OCI-LY1 (cell line): ENCODE measurements at regions not wholly inside any gene's neighbourhood (a gene's known extent, or its start where the extent isn't known, plus 50 kb on each side); places are given as distances from the start of the nearest gene placed in this dataset.

Source experiments
- H2AFZ ChIP-seq: fragments of 200-600 bp; sonication (generic), shearing (Covaris generic); 2 replicates; pipeline ENCODE4 v1.6.0; 2014; ENCODE audit warnings: antibody characterized with exemption, mild to moderate bottlenecking, low read length
- H3F3A ChIP-seq: fragments of 200-600 bp; sonication (generic), shearing (Covaris generic); 2 replicates; pipeline ENCODE4 v1.6.0; 2014; ENCODE audit warnings: mild to moderate bottlenecking, antibody characterized with exemption, low read length, moderate library complexity; ENCODE audit not compliant: insufficient read depth
- H3K27ac ChIP-seq: fragments of 200-600 bp; sonication (generic); 2 replicates; pipeline ENCODE4 v1.5.1; 2014; ENCODE audit warnings: low read length, mixed run types, mild to moderate bottlenecking, low read depth; ENCODE audit not compliant: poor library complexity, severe bottlenecking
- H3K27me3 ChIP-seq: fragments of 200-600 bp; sonication (generic); 2 replicates; pipeline ENCODE4 v1.6.0; 2014; ENCODE audit warnings: antibody characterized with exemption, mild to moderate bottlenecking, low read length, moderate library complexity; ENCODE audit not compliant: insufficient read depth
- H3K36me3 ChIP-seq: fragments of 200-600 bp; sonication (generic); 2 replicates; pipeline ENCODE4 v1.6.1; 2014; ENCODE audit warnings: mild to moderate bottlenecking, antibody characterized with exemption, low read length, moderate library complexity, mixed read lengths; ENCODE audit not compliant: insufficient read depth
- H3K4me1 ChIP-seq: fragments of 200-600 bp; sonication (generic); 2 replicates; pipeline ENCODE4 v1.5.1; 2014; ENCODE audit warnings: mild to moderate bottlenecking, low read length, moderate library complexity; ENCODE audit not compliant: insufficient read depth, severe bottlenecking
- H3K4me2 ChIP-seq: fragments of 200-600 bp; sonication (generic), shearing (Covaris generic); 2 replicates; pipeline ENCODE4 v1.6.1; 2014; ENCODE audit warnings: low read length
- H3K4me3 ChIP-seq: fragments of 200-600 bp; sonication (generic); 2 replicates; pipeline ENCODE4 v1.5.1; 2014; ENCODE audit warnings: low read length, low read depth, mild to moderate bottlenecking, mixed read lengths; ENCODE audit not compliant: poor library complexity, severe bottlenecking
- H3K79me2 ChIP-seq: fragments of 200-600 bp; shearing (Covaris generic); 2 replicates; pipeline ENCODE4 v1.6.1; 2016; ENCODE audit warnings: mixed run types, low read length, mixed read lengths; ENCODE audit not compliant: insufficient read depth
- H3K9ac ChIP-seq: fragments of 200-600 bp; sonication (generic), shearing (Covaris generic); 2 replicates; pipeline ENCODE4 v1.6.1; 2014; ENCODE audit warnings: mild to moderate bottlenecking, low read length, mixed read lengths
- H3K9me2 ChIP-seq: fragments of 200-600 bp; sonication (generic), shearing (Covaris generic); 2 replicates; pipeline ENCODE4 v1.6.1; 2014; ENCODE audit warnings: low read depth, mild to moderate bottlenecking, low read length, mixed read lengths
- H3K9me3 ChIP-seq: fragments of 200-600 bp; shearing (Covaris generic); 2 replicates; pipeline ENCODE4 v1.6.1; 2014; ENCODE audit warnings: low read length, mixed read lengths
- H4K20me1 ChIP-seq: fragments of 200-600 bp; sonication (generic), shearing (Covaris generic); 2 replicates; pipeline ENCODE4 v1.6.0; 2016; ENCODE audit warnings: mild to moderate bottlenecking, low read length; ENCODE audit not compliant: insufficient read depth
- EZH2 ChIP-seq: fragments of 200-600 bp; sonication (generic), shearing (Covaris generic); IDR thresholded peaks from 2 replicates; pipeline ENCODE4 v1.8.0; 2017; ENCODE audit warnings: borderline replicate concordance, mixed run types, mild to moderate bottlenecking, antibody characterized with exemption, low read length, moderate library complexity, mixed read lengths
- TF ChIP-seq, protein P1 (sequence below): fragments of 200-600 bp; sonication (generic), shearing (Covaris generic); IDR thresholded peaks from 2 replicates; pipeline ENCODE4 v1.5.1; 2017; ENCODE audit warnings: mild to moderate bottlenecking, antibody characterized with exemption, low read length, moderate library complexity, mixed read lengths

DNA sequence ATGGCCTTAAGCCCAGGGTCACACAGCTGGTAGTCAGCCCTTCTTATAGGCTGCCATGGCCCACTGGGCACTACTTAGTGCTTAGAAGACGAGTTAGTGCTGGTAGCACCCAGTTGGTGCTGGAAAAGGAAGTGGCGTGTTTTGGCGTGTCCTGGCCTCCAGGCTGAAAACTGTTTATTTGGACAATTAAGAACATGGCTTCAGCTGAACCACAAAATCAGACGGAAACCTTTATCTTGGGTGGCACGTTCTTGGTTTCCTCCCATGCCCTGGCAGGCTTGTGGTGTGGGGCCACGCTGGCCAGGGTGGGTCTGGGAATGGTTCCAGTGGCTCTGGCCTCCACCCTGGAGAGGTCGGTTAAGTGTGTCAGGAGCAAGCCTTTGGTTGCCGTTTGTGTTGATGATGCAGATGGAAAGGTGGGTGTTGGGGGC lies 141.5 kb upstream of the HAAO start:
- Histone ChIP-seq H3K9ac (no peak overlapping the region), H2AFZ (no peak overlapping the region), H3K27me3 (no peaks in the 10 kb centered on the region), H3K4me2 (no peak overlapping the region), H3F3A (no peaks in the 10 kb centered on the region), H4K20me1 (no peaks in the 10 kb centered on the region), H3K36me3 (no peaks in the 10 kb centered on the region), H3K4me3 (no peak overlapping the region), H3K4me1 (no peaks in the 10 kb centered on the region), H3K9me3 (no peaks in the 10 kb centered on the region), H3K27ac (no peak overlapping the region), H3K9me2 (no peaks in the 10 kb centered on the region), H3K79me2 (no peaks in the 10 kb centered on the region)
- TF ChIP-seq, protein P1, sequence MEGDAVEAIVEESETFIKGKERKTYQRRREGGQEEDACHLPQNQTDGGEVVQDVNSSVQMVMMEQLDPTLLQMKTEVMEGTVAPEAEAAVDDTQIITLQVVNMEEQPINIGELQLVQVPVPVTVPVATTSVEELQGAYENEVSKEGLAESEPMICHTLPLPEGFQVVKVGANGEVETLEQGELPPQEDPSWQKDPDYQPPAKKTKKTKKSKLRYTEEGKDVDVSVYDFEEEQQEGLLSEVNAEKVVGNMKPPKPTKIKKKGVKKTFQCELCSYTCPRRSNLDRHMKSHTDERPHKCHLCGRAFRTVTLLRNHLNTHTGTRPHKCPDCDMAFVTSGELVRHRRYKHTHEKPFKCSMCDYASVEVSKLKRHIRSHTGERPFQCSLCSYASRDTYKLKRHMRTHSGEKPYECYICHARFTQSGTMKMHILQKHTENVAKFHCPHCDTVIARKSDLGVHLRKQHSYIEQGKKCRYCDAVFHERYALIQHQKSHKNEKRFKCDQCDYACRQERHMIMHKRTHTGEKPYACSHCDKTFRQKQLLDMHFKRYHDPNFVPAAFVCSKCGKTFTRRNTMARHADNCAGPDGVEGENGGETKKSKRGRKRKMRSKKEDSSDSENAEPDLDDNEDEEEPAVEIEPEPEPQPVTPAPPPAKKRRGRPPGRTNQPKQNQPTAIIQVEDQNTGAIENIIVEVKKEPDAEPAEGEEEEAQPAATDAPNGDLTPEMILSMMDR = no peak
- TF ChIP-seq EZH2 = no peak

DNA sequence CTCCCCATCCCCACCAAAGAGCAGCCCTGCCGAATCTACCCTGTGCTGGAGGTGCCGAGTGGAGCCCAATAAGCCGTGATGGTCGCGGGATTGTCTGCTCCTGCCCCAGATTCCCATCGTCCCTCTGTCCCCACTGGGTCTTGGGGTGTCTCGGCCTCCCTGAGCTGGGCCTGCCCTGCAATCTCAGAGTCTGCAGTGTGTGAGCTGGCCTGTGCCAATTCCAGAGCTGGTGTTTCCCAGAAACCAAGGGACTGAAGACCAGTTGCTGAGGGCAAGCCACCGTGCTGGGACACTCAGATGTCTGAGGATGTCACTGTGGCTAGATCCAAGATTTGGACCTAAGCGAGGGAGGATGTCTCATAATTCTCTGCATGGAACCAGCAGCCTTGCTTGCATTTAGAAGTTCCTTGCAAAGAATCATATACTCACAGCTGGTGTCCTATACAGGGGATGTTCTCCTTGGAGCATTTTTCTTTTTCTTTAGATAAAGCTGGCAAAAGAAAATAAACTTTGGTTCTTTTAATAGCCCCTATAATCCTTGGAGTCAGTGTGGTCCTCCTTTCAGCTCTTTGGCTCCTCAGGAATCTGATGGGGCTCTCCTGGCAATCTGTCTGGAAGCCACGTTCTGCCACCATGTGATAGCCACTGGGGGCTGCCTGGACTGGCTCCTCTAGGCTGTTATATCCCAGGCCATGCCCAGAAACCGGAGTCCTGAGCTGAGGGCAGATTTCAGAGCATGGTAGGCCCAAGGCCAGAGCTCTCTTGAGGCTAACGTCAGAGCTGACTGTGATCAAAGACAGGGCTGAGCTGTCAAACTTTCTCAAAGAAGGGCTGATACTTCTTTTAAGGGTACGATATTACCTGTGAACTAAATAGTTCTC lies 140.1 kb upstream of the HAAO start:
- H3K9ac ChIP-seq = no peak overlapping the region
- no peak for TF ChIP-seq EZH2
- TF ChIP-seq, protein P1 = no peak
- no peaks in the 10 kb centered on the region for H3K4me1 ChIP-seq
- H3K36me3 ChIP-seq = no peaks in the 10 kb centered on the region
- H3K27me3 ChIP-seq = no peaks in the 10 kb centered on the region
- H4K20me1 ChIP-seq = no peaks in the 10 kb centered on the region
- no peak overlapping the region for H3K4me3 ChIP-seq
- no peaks in the 10 kb centered on the region for H3F3A ChIP-seq
- H3K9me3 ChIP-seq = no peaks in the 10 kb centered on the region
- H3K27ac ChIP-seq = no peak overlapping the region
- no peaks in the 10 kb centered on the region for H3K9me2 ChIP-seq
- H3K79me2 ChIP-seq = no peaks in the 10 kb centered on the region
- no peak overlapping the region for H3K4me2 ChIP-seq
- H2AFZ ChIP-seq = no peak overlapping the region

DNA sequence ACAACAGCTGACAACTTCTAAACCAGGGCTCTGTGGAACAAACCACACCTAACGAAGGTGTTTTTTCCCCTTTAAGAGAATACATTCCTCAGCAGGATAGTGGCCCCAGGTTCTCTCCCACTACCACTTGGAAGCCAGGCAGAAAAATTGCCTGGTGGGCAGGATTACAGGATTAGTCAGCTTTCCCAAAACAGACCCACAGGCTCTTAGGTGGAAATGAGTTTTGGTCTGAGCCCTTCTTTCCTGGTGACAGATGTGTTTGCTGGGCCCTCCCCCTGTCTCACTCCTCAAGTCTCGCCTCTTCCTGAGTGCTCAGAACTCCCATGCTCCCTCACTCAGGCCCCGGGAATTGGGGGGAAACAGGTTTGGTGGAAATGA lies 139.4 kb upstream of the HAAO start:
- H3K79me2 ChIP-seq = no peaks in the 10 kb centered on the region
- no peak overlapping the region for H3K27ac ChIP-seq
- H3K4me3 ChIP-seq = no peak overlapping the region
- H3K27me3 ChIP-seq = no peaks in the 10 kb centered on the region
- H3K9me3 ChIP-seq = no peaks in the 10 kb centered on the region
- no peaks in the 10 kb centered on the region for H3F3A ChIP-seq
- no peak overlapping the region for H2AFZ ChIP-seq
- TF ChIP-seq, protein P1 = no peak
- no peak for TF ChIP-seq EZH2
- H3K4me1 ChIP-seq = no peaks in the 10 kb centered on the region
- H3K36me3 ChIP-seq = no peaks in the 10 kb centered on the region
- no peak overlapping the region for H3K4me2 ChIP-seq
- no peak overlapping the region for H3K9ac ChIP-seq
- no peaks in the 10 kb centered on the region for H4K20me1 ChIP-seq
- no peaks in the 10 kb centered on the region for H3K9me2 ChIP-seq
